ENCODE measurements at regions not wholly inside any gene's neighbourhood (a gene's known extent, or its start where the extent isn't known, plus 50 kb on each side); places are given as distances from the start of the nearest gene placed in this dataset.

DNA sequence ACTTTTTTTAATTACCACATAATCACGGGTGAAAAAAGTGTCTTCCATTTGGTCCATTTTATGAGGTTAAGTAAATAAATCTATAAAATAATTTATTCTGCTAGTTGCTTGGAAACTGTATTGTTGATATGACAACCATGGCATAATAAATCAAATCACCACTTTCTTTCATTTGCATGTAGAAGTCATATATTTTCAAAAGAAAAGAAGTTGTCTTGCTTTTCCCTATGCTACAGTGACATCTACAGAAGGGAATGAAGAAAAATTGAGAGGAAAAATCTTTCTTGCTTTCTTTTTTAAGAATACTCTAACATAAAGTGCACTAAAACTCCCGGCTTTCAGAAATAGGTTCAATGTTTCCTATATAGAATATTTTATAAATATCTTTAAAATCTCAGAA, 228.5 kb downstream of the ZBBX start:
- TF ChIP-seq, protein P1, sequence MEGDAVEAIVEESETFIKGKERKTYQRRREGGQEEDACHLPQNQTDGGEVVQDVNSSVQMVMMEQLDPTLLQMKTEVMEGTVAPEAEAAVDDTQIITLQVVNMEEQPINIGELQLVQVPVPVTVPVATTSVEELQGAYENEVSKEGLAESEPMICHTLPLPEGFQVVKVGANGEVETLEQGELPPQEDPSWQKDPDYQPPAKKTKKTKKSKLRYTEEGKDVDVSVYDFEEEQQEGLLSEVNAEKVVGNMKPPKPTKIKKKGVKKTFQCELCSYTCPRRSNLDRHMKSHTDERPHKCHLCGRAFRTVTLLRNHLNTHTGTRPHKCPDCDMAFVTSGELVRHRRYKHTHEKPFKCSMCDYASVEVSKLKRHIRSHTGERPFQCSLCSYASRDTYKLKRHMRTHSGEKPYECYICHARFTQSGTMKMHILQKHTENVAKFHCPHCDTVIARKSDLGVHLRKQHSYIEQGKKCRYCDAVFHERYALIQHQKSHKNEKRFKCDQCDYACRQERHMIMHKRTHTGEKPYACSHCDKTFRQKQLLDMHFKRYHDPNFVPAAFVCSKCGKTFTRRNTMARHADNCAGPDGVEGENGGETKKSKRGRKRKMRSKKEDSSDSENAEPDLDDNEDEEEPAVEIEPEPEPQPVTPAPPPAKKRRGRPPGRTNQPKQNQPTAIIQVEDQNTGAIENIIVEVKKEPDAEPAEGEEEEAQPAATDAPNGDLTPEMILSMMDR (IDR thresholded peaks at IDR 0.05) = no peak

DNA sequence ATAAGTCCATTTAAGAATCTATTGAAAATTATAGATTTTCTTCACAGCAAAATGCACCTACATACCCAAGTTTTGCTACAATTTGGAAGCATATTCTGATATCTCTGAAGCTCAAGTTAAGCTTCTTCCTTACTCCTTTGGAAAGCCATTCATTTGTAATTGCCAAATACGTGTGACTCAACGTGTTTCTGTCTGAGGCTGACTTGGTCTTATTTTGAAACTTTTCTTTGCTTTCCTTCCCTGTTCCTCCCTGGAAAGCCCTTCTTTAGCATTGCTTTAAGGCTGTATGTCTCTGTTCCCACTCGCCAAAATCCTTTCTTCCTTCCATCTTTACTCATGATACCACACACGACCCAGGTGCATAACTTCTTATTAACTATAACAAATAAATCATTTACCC, 232.0 kb downstream of the ZBBX start:
- Histone ChIP-seq H3K27ac (no peak overlapping the region), H3K36me3 (no peaks in the 10 kb centered on the region), H3K9me3 (no peaks in the 10 kb centered on the region), H3K9ac (ENCODE audit: low read depth in 2 of 2, low read length in 2 of 2) (no peak overlapping the region), H3K4me3 (no peak overlapping the region), H3K27me3 (no peaks in the 10 kb centered on the region), H3K4me1 (no peaks in the 10 kb centered on the region)
- TF ChIP-seq, protein P1 (IDR thresholded peaks at IDR 0.05) = no peak
- DNase-seq = no peak
- intact Hi-C loops (cut with DNase I) = no loop called here

More for the DNA sequence above, 228.5 kb downstream of the ZBBX start:
- no peak overlapping the region for H3K9ac ChIP-seq (ENCODE audit: low read depth in 2 of 2, low read length in 2 of 2)
- no peak overlapping the region for H3K27ac ChIP-seq
- no peaks in the 10 kb centered on the region for H3K4me1 ChIP-seq
- H3K9me3 ChIP-seq = no peaks in the 10 kb centered on the region
- H3K36me3 ChIP-seq = no peaks in the 10 kb centered on the region
- DNase-seq = no peak
- H3K4me3 ChIP-seq = no peak overlapping the region
- intact Hi-C loops (cut with DNase I) = no loop called here
- H3K27me3 ChIP-seq = no peaks in the 10 kb centered on the region

DNA sequence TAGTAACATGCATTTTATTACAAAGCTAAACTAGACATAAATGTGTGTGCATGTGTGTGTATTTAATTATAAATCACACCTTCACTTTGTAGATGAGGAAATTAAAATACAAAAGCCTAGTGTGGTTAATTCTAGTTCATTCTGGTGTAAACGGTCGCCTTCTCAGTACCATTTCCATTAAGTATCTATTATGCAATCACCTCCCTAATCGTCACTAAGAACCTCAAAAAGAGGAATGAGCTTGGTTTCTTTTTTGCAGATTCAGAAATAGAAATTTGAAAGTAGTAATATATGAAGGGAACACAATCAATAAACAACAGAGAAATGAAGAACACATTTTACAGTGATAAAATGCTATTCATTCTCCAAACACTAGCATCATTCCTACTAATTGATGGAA, 233.2 kb downstream of the ZBBX start:
- Histone ChIP-seq H3K27me3 (no peaks in the 10 kb centered on the region), H3K4me3 (no peak overlapping the region), H3K27ac (no peak overlapping the region), H3K9ac (ENCODE audit: low read depth in 2 of 2, low read length in 2 of 2) (no peak overlapping the region), H3K4me1 (no peaks in the 10 kb centered on the region), H3K36me3 (no peaks in the 10 kb centered on the region), H3K9me3 (no peaks in the 10 kb centered on the region)
- no peak for DNase-seq
- intact Hi-C loops (cut with DNase I) = no loop called here
- TF ChIP-seq, protein P1 (IDR thresholded peaks at IDR 0.05) = no peak

DNA sequence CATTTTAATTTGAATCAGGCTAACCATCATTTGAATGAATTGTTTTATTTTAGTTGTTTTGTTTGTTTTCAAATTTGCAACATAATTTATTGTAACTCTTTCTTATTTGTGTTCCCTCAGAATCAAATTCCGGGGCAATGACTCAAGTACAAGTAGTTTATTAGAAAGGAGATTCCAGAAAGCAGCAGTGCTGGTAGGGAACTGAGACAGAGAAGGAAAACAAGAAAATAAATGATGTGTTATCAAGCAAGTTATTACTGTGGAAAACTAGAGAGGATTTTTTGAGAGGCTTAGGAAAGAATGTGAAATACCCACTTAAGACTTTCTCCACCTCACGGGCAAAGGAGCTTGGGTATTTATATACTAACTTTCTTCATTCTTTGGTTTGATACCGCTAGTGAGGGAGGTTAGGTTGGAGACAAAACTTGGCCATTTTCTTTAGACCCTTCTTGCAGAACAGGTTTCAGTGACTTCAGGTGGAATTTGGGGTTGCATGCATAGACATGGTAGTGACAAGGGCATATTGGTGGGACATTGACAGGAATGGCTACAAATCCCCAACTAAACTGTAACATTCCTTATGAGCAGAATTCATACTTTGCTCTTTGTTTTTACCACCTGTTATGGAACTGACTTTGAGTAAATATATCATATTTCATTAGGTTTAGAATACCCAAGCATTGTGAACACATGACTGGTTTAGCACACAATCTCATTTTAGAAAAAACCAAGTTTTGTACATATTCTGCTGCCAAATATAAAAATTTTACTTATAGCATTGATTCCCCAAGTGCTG, 254.3 kb downstream of the ZBBX start:
- no peak for DNase-seq
- H3K27me3 ChIP-seq = no peaks in the 10 kb centered on the region
- intact Hi-C loops (cut with DNase I) = no loop called here

DNA sequence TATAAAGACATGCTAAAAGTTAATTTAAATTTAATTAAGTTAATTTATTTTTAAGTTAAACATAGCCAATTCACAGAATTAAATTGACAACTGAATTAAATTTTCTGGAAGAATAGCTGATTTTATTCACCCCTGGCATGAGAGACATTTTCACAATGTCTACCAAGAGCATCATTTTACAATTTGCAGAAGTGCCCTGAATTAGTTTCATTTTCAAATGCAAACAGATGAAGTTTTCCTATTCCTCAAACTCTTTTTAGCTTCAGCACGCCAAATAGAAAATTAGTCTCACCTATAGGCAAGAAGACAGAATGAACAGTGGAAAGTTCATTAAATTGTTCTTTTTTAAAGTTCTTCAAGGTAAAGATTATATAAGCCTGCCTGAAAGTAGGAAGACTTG, 259.3 kb downstream of the ZBBX start:
- Histone ChIP-seq H3K27ac (no peak overlapping the region), H3K4me1 (no peaks in the 10 kb centered on the region), H3K4me3 (no peak overlapping the region), H3K9ac (ENCODE audit: low read depth in 2 of 2, low read length in 2 of 2) (no peak overlapping the region), H3K27me3 (no peaks in the 10 kb centered on the region), H3K36me3 (no peaks in the 10 kb centered on the region), H3K9me3 (no peaks in the 10 kb centered on the region)
- intact Hi-C loops (cut with DNase I) = no loop called here
- DNase-seq = no peak
- TF ChIP-seq, protein P1 (IDR thresholded peaks at IDR 0.05) = no peak

More for the DNA sequence above, 254.3 kb downstream of the ZBBX start:
- TF ChIP-seq, protein P1 (IDR thresholded peaks at IDR 0.05) = no peak
- H3K4me3 ChIP-seq = no peak overlapping the region
- H3K9ac ChIP-seq (ENCODE audit: low read depth in 2 of 2, low read length in 2 of 2) = no peak overlapping the region
- H3K27ac ChIP-seq = no peak overlapping the region
- H3K4me1 ChIP-seq = no peaks in the 10 kb centered on the region
- H3K36me3 ChIP-seq = no peaks in the 10 kb centered on the region
- no peaks in the 10 kb centered on the region for H3K9me3 ChIP-seq
